ENCODE measurements at regions not wholly inside any gene's neighbourhood (a gene's known extent, or its start where the extent isn't known, plus 50 kb on each side); places are given as distances from the start of the nearest gene placed in this dataset.

- no peak overlapping the region for H3K4me3 Mint-ChIP-seq (ENCODE audit: unreplicated experiment)
- no peaks in the 10 kb centered on the region for H3K9me3 Mint-ChIP-seq (ENCODE audit: unreplicated experiment)
These were observed 184.0 kb upstream of the TTC29 start for GRCh38 chr4:147129687-147130086.

GRCh38 chr4:147134536-147135210 is 189.0 kb upstream of the TTC29 start:
- no peak overlapping the region for H3K27ac Mint-ChIP-seq (ENCODE audit: unreplicated experiment)
- H3K36me3 Mint-ChIP-seq (ENCODE audit: low read depth, unreplicated experiment), result no peaks in the 10 kb centered on the region
- H3K27me3 Mint-ChIP-seq (ENCODE audit: unreplicated experiment), result no peaks in the 10 kb centered on the region
- H3K4me1 Mint-ChIP-seq (ENCODE audit: unreplicated experiment), result no peaks in the 10 kb centered on the region
- H3K9me3 Mint-ChIP-seq (ENCODE audit: unreplicated experiment), result no peaks in the 10 kb centered on the region
- DNase-seq (ENCODE audit: low spot score), result no peak
- H3K4me3 Mint-ChIP-seq (ENCODE audit: unreplicated experiment), result no peak overlapping the region
- no peak for TF ChIP-seq CTCF (IDR thresholded peaks at IDR 0.05; ENCODE audit: unreplicated experiment)

More at GRCh38 chr4:147129687-147130086, 184.0 kb upstream of the TTC29 start:
- Mint-ChIP-seq H3K27ac (ENCODE audit: unreplicated experiment) (no peak overlapping the region), H3K4me1 (ENCODE audit: unreplicated experiment) (peaks cover 2% of the 10 kb centered on the region), H3K27me3 (ENCODE audit: unreplicated experiment) (peaks cover 3% of the 10 kb centered on the region), H3K36me3 (ENCODE audit: low read depth, unreplicated experiment) (no peaks in the 10 kb centered on the region)
- no peak for DNase-seq (ENCODE audit: low spot score)
- no peak for TF ChIP-seq CTCF (IDR thresholded peaks at IDR 0.05; ENCODE audit: unreplicated experiment)

GRCh38 chr4:147136310-147136709 is 190.6 kb upstream of the TTC29 start:
- Mint-ChIP-seq H3K9me3 (ENCODE audit: unreplicated experiment) (no peaks in the 10 kb centered on the region), H3K4me3 (ENCODE audit: unreplicated experiment) (no peak overlapping the region), H3K4me1 (ENCODE audit: unreplicated experiment) (no peaks in the 10 kb centered on the region), H3K27ac (ENCODE audit: unreplicated experiment) (no peak overlapping the region), H3K27me3 (ENCODE audit: unreplicated experiment) (no peaks in the 10 kb centered on the region), H3K36me3 (ENCODE audit: low read depth, unreplicated experiment) (no peaks in the 10 kb centered on the region)
- DNase-seq (ENCODE audit: low spot score), result no peak
- TF ChIP-seq CTCF (IDR thresholded peaks at IDR 0.05; ENCODE audit: unreplicated experiment), result no peak

GRCh38 chr4:147136751-147137150 is 191.1 kb upstream of the TTC29 start:
- H3K27me3 Mint-ChIP-seq (ENCODE audit: unreplicated experiment), result no peaks in the 10 kb centered on the region
- H3K4me1 Mint-ChIP-seq (ENCODE audit: unreplicated experiment), result no peaks in the 10 kb centered on the region
- H3K27ac Mint-ChIP-seq (ENCODE audit: unreplicated experiment), result no peak overlapping the region
- no peak for DNase-seq (ENCODE audit: low spot score)
- TF ChIP-seq CTCF (IDR thresholded peaks at IDR 0.05; ENCODE audit: unreplicated experiment), result no peak
- H3K9me3 Mint-ChIP-seq (ENCODE audit: unreplicated experiment), result no peaks in the 10 kb centered on the region
- no peak overlapping the region for H3K4me3 Mint-ChIP-seq (ENCODE audit: unreplicated experiment)
- no peaks in the 10 kb centered on the region for H3K36me3 Mint-ChIP-seq (ENCODE audit: low read depth, unreplicated experiment)

GRCh38 chr4:147137280-147137679 is 191.6 kb upstream of the TTC29 start:
- no peak for DNase-seq (ENCODE audit: low spot score)
- no peaks in the 10 kb centered on the region for H3K27me3 Mint-ChIP-seq (ENCODE audit: unreplicated experiment)
- TF ChIP-seq CTCF (IDR thresholded peaks at IDR 0.05; ENCODE audit: unreplicated experiment), result no peak
- H3K27ac Mint-ChIP-seq (ENCODE audit: unreplicated experiment), result no peak overlapping the region
- no peak overlapping the region for H3K4me3 Mint-ChIP-seq (ENCODE audit: unreplicated experiment)
- H3K36me3 Mint-ChIP-seq (ENCODE audit: low read depth, unreplicated experiment), result no peaks in the 10 kb centered on the region
- H3K9me3 Mint-ChIP-seq (ENCODE audit: unreplicated experiment), result no peaks in the 10 kb centered on the region
- no peaks in the 10 kb centered on the region for H3K4me1 Mint-ChIP-seq (ENCODE audit: unreplicated experiment)

All from endothelial cell (in vitro differentiated cells).